ENCODE measurements at regions not wholly inside any gene's neighbourhood (a gene's known extent, or its start where the extent isn't known, plus 50 kb on each side); places are given as distances from the start of the nearest gene placed in this dataset.
"Not testable (repeated sequence)": the region's sequence is repeated elsewhere in the genome, so short reads cannot be mapped to it uniquely, and the experiment has no call there.

GRCh38 chr20:48521121-48521520, 306.7 kb downstream of the PREX1 start:
- WGBS (ENCODE audit: extremely low coverage, insufficient coverage, insufficient read length) = no CpG with 5 or more reads among the region's 5 CpGs

DNA sequence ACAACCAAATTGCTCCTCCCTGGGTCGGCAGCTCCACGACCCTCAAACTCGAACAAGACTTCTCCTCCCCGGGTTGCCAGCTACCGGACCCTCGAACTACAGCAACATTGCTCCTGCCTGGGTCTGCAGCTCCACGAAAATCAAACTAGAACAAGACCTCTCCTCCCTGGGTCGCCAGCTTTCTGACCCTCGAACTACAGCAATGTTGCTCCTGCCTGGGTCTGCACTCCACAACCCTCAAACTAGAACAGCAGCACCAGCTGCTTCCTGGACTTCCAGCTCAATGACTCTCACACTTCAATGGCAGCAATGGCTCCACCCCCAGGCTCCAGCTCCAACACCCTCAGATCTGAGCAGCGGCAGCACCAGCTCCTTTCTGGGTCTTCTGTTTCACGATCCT, 311.6 kb downstream of the PREX1 start:
- H2BK120ac ChIP-seq (ENCODE audit: insufficient read depth, low read length, poor library complexity); H3K18ac ChIP-seq (ENCODE audit: low read length); H4K12ac ChIP-seq (ENCODE audit: low read depth, low read length); H3K4me3 ChIP-seq (ENCODE audit: low read depth, low read length); H3K4me1 ChIP-seq (ENCODE audit: control insufficient read depth in 1 of 2, insufficient read depth in 2 of 2, low read length in 2 of 2); H3K27ac ChIP-seq (ENCODE audit: low read depth, low read length); H3K4ac ChIP-seq (ENCODE audit: low read depth, low read length); H3K36me3 ChIP-seq (ENCODE audit: control insufficient read depth in 1 of 2, insufficient read depth in 2 of 2, low read length in 2 of 2); H3K9me3 ChIP-seq (ENCODE audit: insufficient read depth, low read depth, low read length); H4K8ac ChIP-seq (ENCODE audit: low read depth, low read length); H3K23ac ChIP-seq (ENCODE audit: low read length); H2BK5ac ChIP-seq (ENCODE audit: low read depth, low read length, poor library complexity); H3K4me2 ChIP-seq (ENCODE audit: low read length); H3K79me2 ChIP-seq (ENCODE audit: control insufficient read depth, insufficient read depth, low read length, poor library complexity); H4K91ac ChIP-seq (ENCODE audit: low read depth, low read length); H3K9ac ChIP-seq (ENCODE audit: low read length); H2AFZ ChIP-seq (ENCODE audit: insufficient read depth, low read length, poor library complexity); H3K27me3 ChIP-seq (ENCODE audit: insufficient read depth, low read length); H3K79me1 ChIP-seq (ENCODE audit: low read length); H2AK5ac ChIP-seq (ENCODE audit: low read length); H2BK12ac ChIP-seq (ENCODE audit: low read length); DNase-seq; H3K14ac ChIP-seq (ENCODE audit: low read length): not testable (repeated sequence)
- no CpG with 5 or more reads among the region's 11 CpGs for WGBS (ENCODE audit: extremely low coverage, insufficient coverage, insufficient read length)

More at GRCh38 chr20:48521121-48521520, 306.7 kb downstream of the PREX1 start:
- Histone ChIP-seq H3K14ac (ENCODE audit: low read length) (no peak overlapping the region), H3K9me3 (ENCODE audit: insufficient read depth, low read depth, low read length) (peaks cover 2% of the 10 kb centered on the region), H3K36me3 (ENCODE audit: control insufficient read depth in 1 of 2, insufficient read depth in 2 of 2, low read length in 2 of 2) (no peaks in the 10 kb centered on the region), H4K8ac (ENCODE audit: low read depth, low read length) (no peak overlapping the region), H3K79me2 (ENCODE audit: control insufficient read depth, insufficient read depth, low read length, poor library complexity) (no peaks in the 10 kb centered on the region), H3K4me1 (ENCODE audit: control insufficient read depth in 1 of 2, insufficient read depth in 2 of 2, low read length in 2 of 2) (no peaks in the 10 kb centered on the region), H4K91ac (ENCODE audit: low read depth, low read length) (no peak overlapping the region), H2BK12ac (ENCODE audit: low read length) (no peak overlapping the region), H2BK120ac (ENCODE audit: insufficient read depth, low read length, poor library complexity) (no peak overlapping the region), H3K18ac (ENCODE audit: low read length) (no peak overlapping the region), H2AK5ac (ENCODE audit: low read length) (no peak overlapping the region), H3K79me1 (ENCODE audit: low read length) (no peaks in the 10 kb centered on the region), H3K9ac (ENCODE audit: low read length) (no peak overlapping the region), H3K4me2 (ENCODE audit: low read length) (no peak overlapping the region), H3K4me3 (ENCODE audit: low read depth, low read length) (no peak overlapping the region), H3K23ac (ENCODE audit: low read length) (no peak overlapping the region), H4K12ac (ENCODE audit: low read depth, low read length) (no peak overlapping the region), H3K27me3 (ENCODE audit: insufficient read depth, low read length) (no peaks in the 10 kb centered on the region), H2AFZ (ENCODE audit: insufficient read depth, low read length, poor library complexity) (no peak overlapping the region), H2BK5ac (ENCODE audit: low read depth, low read length, poor library complexity) (no peak overlapping the region), H3K4ac (ENCODE audit: low read depth, low read length) (no peak overlapping the region), H3K27ac (ENCODE audit: low read depth, low read length) (no peak overlapping the region)
- DNase-seq = no peak

GRCh38 chr20:48514577-48514976, 313.2 kb downstream of the PREX1 start:
- H3K9ac ChIP-seq (ENCODE audit: low read length); DNase-seq; H3K4me1 ChIP-seq (ENCODE audit: control insufficient read depth in 1 of 2, insufficient read depth in 2 of 2, low read length in 2 of 2); H3K4me2 ChIP-seq (ENCODE audit: low read length); H3K23ac ChIP-seq (ENCODE audit: low read length); H3K9me3 ChIP-seq (ENCODE audit: insufficient read depth, low read depth, low read length); H3K79me2 ChIP-seq (ENCODE audit: control insufficient read depth, insufficient read depth, low read length, poor library complexity); H3K79me1 ChIP-seq (ENCODE audit: low read length); H3K18ac ChIP-seq (ENCODE audit: low read length); H4K91ac ChIP-seq (ENCODE audit: low read depth, low read length); H2AK5ac ChIP-seq (ENCODE audit: low read length); H3K14ac ChIP-seq (ENCODE audit: low read length); H3K27me3 ChIP-seq (ENCODE audit: insufficient read depth, low read length); H3K36me3 ChIP-seq (ENCODE audit: control insufficient read depth in 1 of 2, insufficient read depth in 2 of 2, low read length in 2 of 2); H3K27ac ChIP-seq (ENCODE audit: low read depth, low read length); H3K4ac ChIP-seq (ENCODE audit: low read depth, low read length); H2BK120ac ChIP-seq (ENCODE audit: insufficient read depth, low read length, poor library complexity); H2AFZ ChIP-seq (ENCODE audit: insufficient read depth, low read length, poor library complexity); H4K8ac ChIP-seq (ENCODE audit: low read depth, low read length); H2BK12ac ChIP-seq (ENCODE audit: low read length); H4K12ac ChIP-seq (ENCODE audit: low read depth, low read length); H2BK5ac ChIP-seq (ENCODE audit: low read depth, low read length, poor library complexity); H3K4me3 ChIP-seq (ENCODE audit: low read depth, low read length): not testable (repeated sequence)
- WGBS (ENCODE audit: extremely low coverage, insufficient coverage, insufficient read length) = no CpG with 5 or more reads among the region's 12 CpGs

- not testable (repeated sequence) for H3K4me1 ChIP-seq (ENCODE audit: control insufficient read depth in 1 of 2, insufficient read depth in 2 of 2, low read length in 2 of 2); DNase-seq; H3K23ac ChIP-seq (ENCODE audit: low read length); H3K4ac ChIP-seq (ENCODE audit: low read depth, low read length); H2AK5ac ChIP-seq (ENCODE audit: low read length); H4K91ac ChIP-seq (ENCODE audit: low read depth, low read length); H2AFZ ChIP-seq (ENCODE audit: insufficient read depth, low read length, poor library complexity); H3K27me3 ChIP-seq (ENCODE audit: insufficient read depth, low read length); H4K8ac ChIP-seq (ENCODE audit: low read depth, low read length); H3K18ac ChIP-seq (ENCODE audit: low read length); H3K27ac ChIP-seq (ENCODE audit: low read depth, low read length); H3K9me3 ChIP-seq (ENCODE audit: insufficient read depth, low read depth, low read length); H3K9ac ChIP-seq (ENCODE audit: low read length); H3K14ac ChIP-seq (ENCODE audit: low read length); H2BK120ac ChIP-seq (ENCODE audit: insufficient read depth, low read length, poor library complexity); H3K79me2 ChIP-seq (ENCODE audit: control insufficient read depth, insufficient read depth, low read length, poor library complexity); H3K79me1 ChIP-seq (ENCODE audit: low read length); H2BK12ac ChIP-seq (ENCODE audit: low read length); H3K36me3 ChIP-seq (ENCODE audit: control insufficient read depth in 1 of 2, insufficient read depth in 2 of 2, low read length in 2 of 2); H3K4me2 ChIP-seq (ENCODE audit: low read length); H4K12ac ChIP-seq (ENCODE audit: low read depth, low read length); H2BK5ac ChIP-seq (ENCODE audit: low read depth, low read length, poor library complexity); H3K4me3 ChIP-seq (ENCODE audit: low read depth, low read length)
- no CpG with 5 or more reads among the region's 16 CpGs for WGBS (ENCODE audit: extremely low coverage, insufficient coverage, insufficient read length)
These were observed 315.3 kb downstream of the PREX1 start for GRCh38 chr20:48512539-48512938.
